HFFc6 (cell line): ENCODE measurements at regions not wholly inside any gene's neighbourhood (a gene's known extent, or its start where the extent isn't known, plus 50 kb on each side); places are given as distances from the start of the nearest gene placed in this dataset.
"Not testable (repeated sequence)": the region's sequence is repeated elsewhere in the genome, so short reads cannot be mapped to it uniquely, and the experiment has no call there.

Experiments used
- DNase-seq: peaks from one replicate; pipeline ENCODE4 v3.0.0-alpha.2; 2018
- H3K27ac Mint-ChIP-seq: 2 replicates; pipeline ENCODE4 v1.8.0; 2020; ENCODE audit warnings: mild to moderate bottlenecking, mixed read lengths
- H3K27me3 Mint-ChIP-seq: 2 replicates; pipeline ENCODE4 v1.8.0; 2021; ENCODE audit warnings: mild to moderate bottlenecking, moderate library complexity, mixed read lengths; ENCODE audit not compliant: insufficient read depth
- H3K36me3 Mint-ChIP-seq: 2 replicates; pipeline ENCODE4 v1.8.0; 2021; ENCODE audit warnings: low read depth, mixed read lengths
- H3K4me1 Mint-ChIP-seq: 2 replicates; pipeline ENCODE4 v1.8.0; 2020; ENCODE audit warnings: low read depth, mixed read lengths
- H3K4me3 Mint-ChIP-seq: 2 replicates; pipeline ENCODE4 v1.8.0; 2020; ENCODE audit warnings: mild to moderate bottlenecking, moderate library complexity, mixed read lengths
- H3K9me3 Mint-ChIP-seq: 2 replicates; pipeline ENCODE4 v1.8.0; 2020; ENCODE audit warnings: mild to moderate bottlenecking, mixed read lengths
- CTCF ChIP-seq: fragments of 200-600 bp; sonication (generic); IDR thresholded peaks from 2 replicates; pipeline ENCODE4 v1.5.0; 2021; ENCODE audit warnings: antibody characterized with exemption, mild to moderate bottlenecking

- DNase-seq, result no peak
- no peaks in the 10 kb centered on the region for H3K4me1 Mint-ChIP-seq
Measured at GRCh38 chr22:27609451-27609888, 192.1 kb downstream of the MN1 start.

GRCh38 chr22:27610164-27610563 is 191.4 kb downstream of the MN1 start:
- H3K4me1 Mint-ChIP-seq, H3K36me3 Mint-ChIP-seq, DNase-seq, H3K9me3 Mint-ChIP-seq, H3K4me3 Mint-ChIP-seq, H3K27ac Mint-ChIP-seq: not testable (repeated sequence)
- peaks cover 41% of the 10 kb centered on the region for H3K27me3 Mint-ChIP-seq

More at GRCh38 chr22:27609451-27609888, 192.1 kb downstream of the MN1 start:
- H3K36me3 Mint-ChIP-seq, result no peaks in the 10 kb centered on the region
- no peak overlapping the region for H3K27ac Mint-ChIP-seq
- TF ChIP-seq CTCF, result no peak
- H3K9me3 Mint-ChIP-seq, result no peaks in the 10 kb centered on the region
- H3K27me3 Mint-ChIP-seq, result peaks cover 37% of the 10 kb centered on the region
- H3K4me3 Mint-ChIP-seq, result no peak overlapping the region

GRCh38 chr22:27610863-27611786 is 190.4 kb downstream of the MN1 start:
- no peak for DNase-seq
- Mint-ChIP-seq H3K4me1 (no peaks in the 10 kb centered on the region), H3K27ac (no peak overlapping the region), H3K9me3 (no peaks in the 10 kb centered on the region), H3K36me3 (no peaks in the 10 kb centered on the region), H3K27me3 (peaks cover 40% of the 10 kb centered on the region), H3K4me3 (no peak overlapping the region)
- TF ChIP-seq CTCF, result no peak

- TF ChIP-seq CTCF, result no peak
- no peak for DNase-seq
- H3K9me3 Mint-ChIP-seq, result no peaks in the 10 kb centered on the region
- H3K4me1 Mint-ChIP-seq, result no peaks in the 10 kb centered on the region
- H3K27ac Mint-ChIP-seq, result no peak overlapping the region
- no peak overlapping the region for H3K4me3 Mint-ChIP-seq
- peaks cover 44% of the 10 kb centered on the region for H3K27me3 Mint-ChIP-seq
- no peaks in the 10 kb centered on the region for H3K36me3 Mint-ChIP-seq
Measured at GRCh38 chr22:27612115-27612514, 189.4 kb downstream of the MN1 start.

- Mint-ChIP-seq H3K4me1 (no peaks in the 10 kb centered on the region), H3K27ac (no peak overlapping the region), H3K4me3 (no peak overlapping the region), H3K9me3 (no peaks in the 10 kb centered on the region), H3K27me3 (peaks cover 46% of the 10 kb centered on the region), H3K36me3 (no peaks in the 10 kb centered on the region)
- no peak for DNase-seq
- no peak for TF ChIP-seq CTCF
Measured at GRCh38 chr22:27613099-27614005, 188.2 kb downstream of the MN1 start.
